Loucy (cell line): ENCODE measurements at regions not wholly inside any gene's neighbourhood (a gene's known extent, or its start where the extent isn't known, plus 50 kb on each side); places are given as distances from the start of the nearest gene placed in this dataset.

Experiments
- CTCF ChIP-seq: fragments of 200-600 bp; sonication (generic); conservative IDR thresholded peaks from 2 replicates; pipeline ENCODE4 v1.5.1; 2014; ENCODE audit warnings: mild to moderate bottlenecking, antibody characterized with exemption, low read length
- EZH2phosphoT487 ChIP-seq: fragments of 200-600 bp; IDR thresholded peaks from 2 replicates; pipeline ENCODE4 v1.6.1; 2018; ENCODE audit warnings: antibody characterized with exemption, mild to moderate bottlenecking, moderate library complexity, borderline replicate concordance

- TF ChIP-seq CTCF = no peak
- TF ChIP-seq EZH2phosphoT487 = no peak
Measured at GRCh38 chr5:117551236-117551635, 976.6 kb upstream of the SEMA6A start.
